Dedifferentiated amniotic fluid mesenchymal stem cell (primary cell): ENCODE measurements at regions not wholly inside any gene's neighbourhood (a gene's known extent, or its start where the extent isn't known, plus 50 kb on each side); places are given as distances from the start of the nearest gene placed in this dataset.
"Not testable (repeated sequence)": the region's sequence is repeated elsewhere in the genome, so short reads cannot be mapped to it uniquely, and the experiment has no call there.

Experiments
- DNase-seq: peaks from one replicate; pipeline ENCODE4 v3.0.0-alpha.2; 2016; ENCODE audit errors: extremely low spot score

DNA sequence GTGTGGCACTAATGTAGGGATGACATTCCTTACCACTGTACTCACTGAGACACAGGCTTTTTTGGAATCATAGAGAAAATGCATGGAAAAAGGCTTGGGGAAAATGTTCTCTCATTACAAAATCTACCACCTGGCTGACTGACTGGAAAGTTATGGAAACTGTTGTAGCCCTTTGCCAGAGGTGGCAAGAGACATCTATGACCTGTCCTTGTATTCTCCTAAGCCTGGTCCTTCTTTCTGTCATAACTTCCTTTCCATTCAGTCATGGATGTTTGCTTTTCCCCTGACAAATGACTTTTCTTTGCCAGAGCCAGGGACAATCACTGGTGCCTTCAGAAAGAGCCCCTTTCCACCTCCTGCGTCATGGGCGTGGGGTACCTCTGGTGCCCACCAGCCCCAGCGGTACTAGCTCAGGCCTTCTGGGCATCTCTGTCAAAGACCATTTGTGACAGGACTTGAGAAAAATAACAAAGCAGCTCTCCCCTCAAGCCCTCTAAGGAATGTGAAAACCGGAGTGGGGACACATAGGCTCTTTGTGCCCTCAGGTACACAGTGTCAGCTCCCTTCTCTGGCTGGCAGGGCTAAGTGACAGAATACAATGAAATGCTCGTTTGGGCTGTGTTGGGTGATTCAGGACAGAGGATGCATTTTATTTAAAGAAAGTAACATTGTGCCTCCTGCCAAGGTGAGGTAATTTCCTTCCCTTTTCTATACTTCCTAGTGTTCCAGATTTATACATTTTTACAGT is 381.1 kb upstream of the RASGRP1 start:
- DNase-seq, result no peak

DNA sequence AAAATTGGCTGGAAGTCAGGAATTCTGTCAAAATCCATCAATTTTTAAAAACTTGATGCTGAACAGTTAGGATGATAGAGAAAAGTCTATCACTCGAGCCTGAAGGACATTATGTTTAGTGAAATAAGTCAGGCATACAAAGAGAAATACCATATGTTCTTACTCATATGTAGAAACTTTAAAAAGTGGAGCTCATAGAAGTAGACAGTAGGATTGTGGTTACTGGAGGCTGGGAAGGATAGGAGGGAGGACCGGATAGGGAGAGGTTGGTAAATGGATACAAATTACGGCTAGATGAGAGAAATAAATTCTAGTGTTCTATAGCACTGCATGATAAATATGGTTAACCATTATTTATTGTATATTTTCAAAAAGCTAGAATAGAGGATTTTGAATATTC is 389.5 kb upstream of the RASGRP1 start:
- DNase-seq, result no peak

DNA sequence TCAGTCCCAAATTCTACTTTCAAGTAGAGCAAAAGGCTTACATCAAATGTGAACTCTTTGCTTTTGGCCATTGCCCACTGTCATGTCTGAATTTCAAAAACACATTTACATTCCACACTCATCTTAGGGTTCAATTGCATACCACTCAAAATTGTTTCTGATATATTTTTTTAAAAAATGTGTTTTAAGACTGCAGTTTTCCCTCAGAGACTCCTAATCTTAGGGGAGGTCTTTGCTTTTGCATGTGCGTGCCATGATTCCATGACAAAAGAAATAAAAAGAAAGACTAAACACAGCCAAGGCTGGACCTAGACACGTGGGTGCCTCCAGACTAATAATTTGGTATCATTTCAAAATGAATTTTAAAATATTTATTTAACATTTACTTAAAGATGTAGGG is 396.8 kb upstream of the RASGRP1 start:
- no peak for DNase-seq

DNA sequence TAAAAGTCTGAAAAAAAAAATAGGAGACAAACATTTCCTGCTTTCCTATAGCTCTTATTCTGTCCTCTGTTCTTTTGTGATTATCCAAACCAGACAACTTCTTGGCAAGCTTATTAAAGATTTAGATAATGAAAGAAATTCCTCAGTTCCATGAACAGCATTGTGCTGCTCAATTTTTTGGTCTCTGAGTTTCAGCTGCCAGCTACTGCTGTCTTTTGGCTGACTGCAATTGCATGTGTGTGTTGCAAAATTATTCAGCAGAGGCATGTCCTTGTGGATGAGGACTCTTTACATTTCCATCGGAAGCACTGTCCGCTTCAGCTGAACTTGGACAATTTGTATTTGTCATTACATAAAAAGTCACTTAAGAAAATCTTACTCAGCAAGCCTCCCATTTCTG is 397.3 kb upstream of the RASGRP1 start:
- DNase-seq, result no peak

DNA sequence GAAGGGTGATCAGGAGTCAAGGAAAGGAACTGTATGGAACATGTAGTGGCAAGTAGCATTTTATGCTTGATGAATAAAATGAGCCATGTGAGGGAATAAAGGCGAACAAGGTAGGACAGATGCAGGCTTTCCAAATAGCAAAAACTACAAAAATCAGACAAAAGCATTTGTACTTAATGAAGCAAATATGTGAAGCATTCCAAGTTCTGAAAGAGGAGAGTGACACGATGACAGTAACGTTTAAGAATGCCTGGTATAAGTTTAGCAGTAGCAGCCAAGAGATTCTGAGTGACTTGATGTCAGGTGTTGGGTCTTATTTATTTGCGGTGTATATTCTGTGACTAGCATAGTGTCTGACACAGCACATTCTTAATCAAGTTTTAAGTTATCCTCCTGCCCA is 408.2 kb upstream of the RASGRP1 start:
- no peak for DNase-seq

GRCh38 chr15:38975282-38975990 is 410.8 kb upstream of the RASGRP1 start:
- no peak for DNase-seq

DNA sequence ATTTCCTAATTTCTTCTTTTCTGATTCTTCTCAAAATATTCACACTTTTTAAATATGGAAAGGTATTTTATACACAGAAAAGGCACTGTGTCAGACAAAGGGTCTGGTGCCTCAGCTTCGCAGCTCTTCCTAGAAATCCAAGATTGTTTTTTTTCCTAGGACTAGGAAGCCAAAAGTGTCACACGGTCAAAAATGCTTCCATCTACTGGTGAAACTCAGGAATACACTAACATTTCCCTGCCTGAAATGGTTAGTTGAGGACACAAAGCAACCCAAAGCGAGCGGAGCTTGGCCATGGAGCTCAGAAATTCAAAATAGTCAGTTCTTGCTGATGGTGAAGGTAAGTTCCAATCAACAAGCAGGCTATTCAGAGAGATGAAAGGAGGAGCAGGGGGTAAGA is 426.5 kb upstream of the RASGRP1 start:
- DNase-seq, result no peak

GRCh38 chr15:38991701-38992100 is 427.1 kb upstream of the RASGRP1 start:
- DNase-seq, result no peak

GRCh38 chr15:38992506-38992905 is 427.9 kb upstream of the RASGRP1 start:
- no peak for DNase-seq

DNA sequence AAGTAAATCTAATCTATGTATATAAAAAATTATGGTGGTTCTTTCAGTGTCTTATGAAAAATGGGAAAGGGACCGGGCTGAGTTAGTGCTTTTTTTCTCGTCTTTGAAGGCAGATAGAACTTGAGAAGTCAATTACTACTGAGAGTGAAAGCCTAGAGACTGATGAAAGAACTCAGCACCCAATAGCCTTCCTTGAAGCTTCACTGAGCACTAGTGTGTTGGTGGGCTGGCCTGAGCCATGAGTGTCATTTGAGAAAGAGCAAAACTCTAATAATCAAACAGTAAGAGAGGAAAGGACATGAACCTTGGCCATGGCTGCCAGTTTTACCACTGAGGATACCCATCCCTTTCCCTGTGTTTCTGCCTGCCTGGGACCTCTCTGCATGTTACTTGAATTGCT is 428.3 kb upstream of the RASGRP1 start:
- no peak for DNase-seq

DNA sequence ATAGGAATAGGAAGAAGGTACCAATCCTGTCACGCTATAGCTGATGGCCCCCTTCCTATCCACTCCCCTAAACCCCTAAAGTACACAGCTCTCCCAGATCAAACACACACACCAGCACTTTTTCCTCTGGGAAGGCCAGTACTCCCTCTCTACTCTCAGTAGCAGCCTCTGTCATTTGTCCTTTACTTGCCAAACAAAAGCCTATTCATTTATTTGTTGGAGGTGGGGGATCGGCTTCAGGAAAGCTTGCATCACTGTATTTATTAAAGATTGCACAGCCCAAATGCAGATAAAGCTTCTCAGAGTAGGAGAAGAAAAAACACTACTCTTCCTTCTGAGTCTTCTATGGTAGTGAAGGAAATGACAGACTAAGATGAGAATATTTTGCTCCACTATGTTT is 429.7 kb upstream of the RASGRP1 start:
- DNase-seq, result no peak

DNA sequence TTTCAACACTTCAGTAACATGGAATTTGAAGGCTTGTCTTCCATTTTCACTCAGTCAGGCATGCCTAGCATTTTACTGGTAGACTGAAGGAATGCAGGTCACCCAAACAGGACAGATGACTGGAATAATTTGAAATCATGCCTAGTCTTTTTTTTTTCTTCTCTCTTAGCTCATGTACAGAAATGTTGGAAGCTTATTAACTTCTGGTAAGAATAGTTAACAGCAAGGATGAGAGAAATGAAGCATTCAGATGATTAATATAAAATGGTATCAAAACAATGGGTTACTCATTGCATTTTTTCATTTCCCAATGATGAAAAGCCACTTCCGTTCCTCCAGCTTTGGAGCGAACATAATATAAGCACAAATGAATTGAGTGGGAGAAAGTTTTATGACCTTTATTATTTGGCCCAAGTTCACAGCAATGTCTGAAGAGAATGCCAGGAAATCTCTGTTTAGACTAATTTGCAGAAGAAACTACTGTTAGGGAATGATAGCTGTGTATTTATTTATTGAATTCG is 431.6 kb upstream of the RASGRP1 start:
- DNase-seq, result peak; percentile 70

- DNase-seq, result no peak
These were observed 433.2 kb upstream of the RASGRP1 start for GRCh38 chr15:38997841-38998240.

DNA sequence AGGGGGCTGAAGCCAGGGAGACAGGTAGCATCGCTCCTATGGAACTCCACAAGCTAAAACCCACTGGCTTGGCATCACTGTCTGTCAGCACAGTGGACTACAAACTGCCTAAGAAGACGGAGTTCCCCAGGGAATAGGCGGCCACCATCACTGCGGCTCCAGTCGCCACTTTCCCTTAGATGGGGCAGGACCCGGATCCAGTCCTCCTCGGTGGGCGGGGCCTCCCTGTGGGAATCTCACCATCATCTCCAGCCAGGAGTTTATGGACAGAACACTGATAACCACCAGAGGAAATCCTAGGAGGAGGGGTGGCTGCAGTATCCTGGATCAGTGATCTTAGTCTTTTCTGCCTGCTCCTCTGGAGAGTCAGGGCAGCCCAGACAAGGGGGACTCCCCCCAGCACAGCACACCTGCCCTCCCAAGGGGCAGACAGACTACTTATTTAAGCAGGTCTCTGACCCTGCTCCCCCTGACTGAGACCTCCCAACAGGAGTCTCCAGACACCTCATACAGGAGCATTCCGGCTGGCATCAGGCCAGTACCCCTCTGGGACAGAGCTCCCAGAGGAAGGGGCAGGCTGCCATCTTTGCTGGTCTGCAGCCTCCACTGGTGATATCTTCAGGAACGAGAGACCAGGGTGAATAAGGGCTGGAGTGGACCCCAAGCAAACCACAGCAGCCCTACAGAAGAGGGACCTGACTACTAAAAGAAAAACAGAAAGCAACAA is 435.6 kb upstream of the RASGRP1 start:
- DNase-seq, result no peak

DNA sequence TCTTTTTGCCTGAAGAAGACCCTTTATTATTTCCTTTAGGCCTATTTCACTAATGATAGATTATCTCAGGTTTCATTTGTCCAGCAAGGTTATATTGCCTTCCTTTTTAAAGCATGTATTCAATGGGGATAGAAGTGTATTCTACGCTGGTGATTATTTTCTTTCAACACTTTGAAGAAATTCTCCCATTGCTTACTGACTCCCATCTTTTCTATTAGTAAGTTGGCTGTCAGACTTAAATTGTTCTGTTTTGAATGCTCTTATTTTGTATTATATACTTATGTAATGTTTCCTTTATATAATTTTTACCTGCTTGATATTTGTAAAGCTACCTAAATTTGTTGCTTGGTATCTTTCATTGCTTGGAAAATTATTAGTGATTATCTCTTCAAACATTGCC is 445.1 kb upstream of the RASGRP1 start:
- no peak for DNase-seq

GRCh38 chr15:39011066-39011465 is 446.5 kb upstream of the RASGRP1 start:
- DNase-seq, result not testable (repeated sequence)

GRCh38 chr15:39013262-39013661 is 448.6 kb upstream of the RASGRP1 start:
- no peak for DNase-seq

GRCh38 chr15:39014682-39015081 is 450.1 kb upstream of the RASGRP1 start:
- DNase-seq, result no peak

DNA sequence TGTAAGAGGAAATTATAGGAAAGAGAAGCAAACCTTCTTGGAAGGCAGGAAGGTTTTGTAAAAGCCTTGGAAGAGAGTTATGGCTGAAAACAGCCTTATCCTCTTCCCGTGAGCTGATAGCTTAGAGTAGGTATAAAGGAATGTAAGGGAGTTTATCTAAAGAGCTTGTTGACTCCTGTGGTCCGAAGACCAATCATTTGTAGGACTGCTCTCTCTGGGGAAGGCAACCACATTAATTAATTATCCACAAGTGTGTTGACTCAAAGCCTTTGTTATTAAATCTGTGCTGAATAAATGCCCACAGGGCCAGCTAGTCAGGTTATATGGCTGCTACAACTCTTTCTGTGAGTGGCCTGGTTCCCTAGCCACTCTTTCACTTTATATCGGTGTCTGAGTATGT is 452.1 kb upstream of the RASGRP1 start:
- no peak for DNase-seq

DNA sequence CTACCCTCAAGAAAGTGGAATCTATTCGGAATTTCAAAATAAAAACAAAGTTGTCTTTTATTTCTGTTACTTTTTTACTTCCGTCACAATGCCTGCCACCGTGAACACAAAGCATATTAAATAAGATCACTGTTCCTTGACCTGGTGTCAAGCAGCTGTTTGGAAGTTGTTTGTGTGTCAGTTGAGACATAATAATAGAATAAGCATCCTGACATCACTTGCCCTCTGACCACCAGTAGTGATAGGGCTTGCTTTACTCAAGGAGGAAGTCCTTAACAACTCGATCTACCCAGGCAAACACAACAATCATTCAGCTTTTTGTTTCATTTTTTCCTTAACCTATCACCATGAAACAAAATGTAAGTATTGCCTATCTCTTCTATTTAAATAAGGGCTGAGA is 454.4 kb upstream of the RASGRP1 start:
- no peak for DNase-seq

- no peak for DNase-seq
These were observed 456.7 kb upstream of the RASGRP1 start for GRCh38 chr15:39021341-39021740.

GRCh38 chr15:39022532-39023305 is 458.1 kb upstream of the RASGRP1 start:
- DNase-seq, result no peak
